Right renal cortex interstitium (tissue), 3 donors: ENCODE measurements at regions not wholly inside any gene's neighbourhood (a gene's known extent, or its start where the extent isn't known, plus 50 kb on each side); places are given as distances from the start of the nearest gene placed in this dataset.
"Not testable (repeated sequence)": the region's sequence is repeated elsewhere in the genome, so short reads cannot be mapped to it uniquely, and the experiment has no call there.

Experiments
- DNase-seq, 3 donors: peaks; one replicate each; pipeline ENCODE4 v3.0.0-alpha.2; 2013; ENCODE audit warnings: low read depth in 3 of 3, low spot score in 2 of 3

DNA sequence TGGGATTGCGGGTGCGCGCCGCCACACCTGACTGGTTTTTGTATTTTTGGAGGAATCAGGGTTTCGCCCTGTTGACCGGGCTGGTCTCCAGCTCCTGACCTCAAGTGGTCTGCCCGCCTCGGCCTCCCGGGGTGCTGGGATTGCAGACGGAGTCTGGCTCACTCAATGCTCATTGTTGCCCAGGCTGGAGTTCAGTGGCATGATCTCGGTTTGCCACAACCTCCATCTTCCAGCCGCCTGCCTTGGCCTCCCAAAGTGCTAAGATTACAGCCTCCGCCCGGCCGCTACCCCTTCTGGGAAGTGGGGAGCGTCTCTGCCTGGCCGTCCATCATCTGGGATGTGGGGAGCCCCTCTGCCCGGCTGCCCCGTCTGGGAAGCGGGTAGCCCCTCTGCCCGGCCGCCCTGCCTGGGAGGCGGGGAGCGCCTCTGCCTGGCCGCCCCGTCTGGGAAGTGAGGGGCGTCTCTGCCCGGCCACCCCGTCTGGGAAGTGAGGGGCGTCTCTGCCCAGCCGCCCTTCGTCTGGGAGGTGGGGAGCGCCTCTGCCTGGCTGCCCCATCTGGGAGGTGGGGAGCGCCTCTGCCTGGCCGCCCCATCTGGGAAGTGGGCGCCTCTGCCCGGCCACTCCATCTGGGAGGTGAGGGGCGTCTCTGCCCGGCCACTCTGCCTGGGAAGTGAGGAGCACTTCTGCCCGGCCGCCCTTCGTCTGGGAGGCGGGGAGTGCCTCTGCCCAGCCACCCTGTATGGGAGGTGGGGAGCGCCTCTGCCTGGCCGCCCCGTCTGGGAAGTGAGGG, 381.8 kb upstream of the MIS18BP1 start:
- DNase-seq, result not testable (repeated sequence)

DNA sequence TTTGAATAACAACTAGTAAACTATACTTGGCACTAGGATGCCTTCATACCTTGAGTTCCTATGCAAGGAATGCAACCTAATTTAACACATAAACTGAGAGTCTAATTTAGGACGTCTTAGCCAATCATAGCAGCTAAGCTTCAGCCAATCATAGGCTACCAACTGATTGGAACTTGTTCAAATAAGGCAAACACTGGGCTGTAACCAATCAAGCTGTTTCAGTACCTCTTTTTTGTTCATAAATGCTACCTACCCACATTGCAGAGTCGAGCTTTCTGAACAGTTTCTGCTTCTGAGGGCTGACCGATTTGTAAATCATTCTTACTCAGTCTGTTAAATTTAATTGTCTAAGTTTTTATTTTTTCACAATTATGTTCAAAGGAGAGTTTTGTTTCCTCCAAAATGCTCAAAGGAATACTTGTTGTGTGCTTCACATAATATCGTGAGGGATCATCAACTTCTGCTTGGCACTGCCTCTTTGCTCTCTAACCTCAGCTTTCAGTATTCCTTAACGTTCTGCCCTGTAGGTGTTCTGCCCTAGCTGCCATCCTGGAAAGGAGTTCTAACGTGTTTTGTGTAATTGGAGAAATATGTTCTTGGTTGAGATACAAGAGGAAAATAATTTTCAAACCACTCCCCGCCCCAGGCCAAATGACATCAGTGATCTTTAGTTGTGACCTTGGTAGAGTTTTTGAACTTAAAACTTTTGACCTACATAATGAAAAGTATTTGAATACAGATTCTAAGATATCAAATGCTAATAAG, 380.4 kb upstream of the MIS18BP1 start:
- DNase-seq, result no peak

DNA sequence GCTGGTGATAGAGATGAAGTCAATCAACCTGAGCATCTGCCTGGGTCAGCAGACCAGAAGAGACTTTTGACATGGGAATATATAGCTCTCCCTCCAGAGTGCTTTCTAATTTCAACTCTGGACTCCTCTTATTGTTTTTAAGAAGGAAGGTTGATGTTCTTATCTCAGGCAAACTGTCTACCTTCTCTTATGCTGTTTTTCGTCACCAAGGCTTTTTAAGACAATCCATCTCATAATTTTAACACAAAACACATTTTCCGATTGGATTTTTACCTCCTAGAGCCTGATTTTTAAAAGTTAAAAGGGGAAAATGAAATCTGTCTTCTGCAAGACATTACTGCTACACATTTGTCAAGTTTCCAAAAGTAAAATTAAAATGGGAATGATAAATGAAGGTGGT, 368.7 kb upstream of the MIS18BP1 start:
- no peak for DNase-seq

DNA sequence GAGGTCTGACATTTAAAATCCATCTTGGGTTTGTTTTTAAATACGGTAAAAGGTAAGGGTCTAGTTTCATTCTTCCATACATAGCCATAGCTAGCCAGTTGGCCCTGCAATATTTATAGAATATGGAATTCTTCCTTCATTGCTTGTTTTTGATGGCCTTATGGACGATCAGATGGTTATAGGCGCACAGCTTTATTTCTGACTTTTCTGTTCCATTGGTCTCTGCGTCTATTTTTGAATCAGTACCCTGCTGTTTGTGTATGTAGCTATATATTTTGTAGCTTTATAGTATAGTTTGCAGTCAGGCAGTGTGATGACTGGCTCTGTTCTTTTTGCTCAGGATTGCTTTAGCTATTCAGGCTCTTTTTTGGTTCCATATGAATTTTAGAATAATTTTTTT, 366.8 kb upstream of the MIS18BP1 start:
- DNase-seq, result no peak

DNA sequence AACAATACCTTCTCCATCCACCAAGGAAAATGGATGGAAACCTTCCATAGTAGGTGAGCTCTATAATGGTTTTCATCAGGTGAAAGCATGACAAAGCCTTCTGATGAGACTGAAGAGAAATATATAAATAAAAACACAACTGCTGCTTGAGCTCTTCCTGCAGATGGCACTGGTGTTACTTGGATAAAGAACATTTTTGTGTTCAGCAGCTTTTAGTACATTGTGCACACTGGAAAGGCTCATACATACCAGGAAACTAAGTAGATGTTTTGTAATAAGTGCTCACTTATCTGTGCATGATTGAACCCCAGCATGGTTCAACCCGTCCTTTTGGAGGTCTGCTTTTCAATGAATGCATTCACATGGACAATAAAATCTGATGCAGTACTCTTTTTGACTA, 357.3 kb upstream of the MIS18BP1 start:
- DNase-seq, result peak in 2 of 3 donors; percentile 26 to 36

DNA sequence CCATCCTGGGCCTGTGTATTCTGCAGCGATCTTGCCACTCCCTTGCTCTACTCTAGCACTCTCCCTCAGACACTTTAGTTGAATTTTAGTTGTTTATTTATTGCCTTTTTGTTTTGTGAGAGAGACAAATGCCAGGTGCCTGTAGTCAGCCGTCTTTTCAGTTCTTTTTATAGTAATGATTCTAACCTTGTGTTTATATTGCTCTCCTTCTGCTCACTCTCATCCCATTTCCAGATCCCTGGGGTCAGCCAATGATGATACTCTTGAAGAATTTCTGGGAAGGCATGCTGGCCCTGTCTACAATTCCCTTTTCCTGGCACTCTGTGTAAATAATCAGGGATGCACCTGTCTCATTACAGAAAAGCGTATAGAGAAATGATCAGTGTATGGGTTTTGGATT, 334.1 kb upstream of the MIS18BP1 start:
- no peak for DNase-seq

DNA sequence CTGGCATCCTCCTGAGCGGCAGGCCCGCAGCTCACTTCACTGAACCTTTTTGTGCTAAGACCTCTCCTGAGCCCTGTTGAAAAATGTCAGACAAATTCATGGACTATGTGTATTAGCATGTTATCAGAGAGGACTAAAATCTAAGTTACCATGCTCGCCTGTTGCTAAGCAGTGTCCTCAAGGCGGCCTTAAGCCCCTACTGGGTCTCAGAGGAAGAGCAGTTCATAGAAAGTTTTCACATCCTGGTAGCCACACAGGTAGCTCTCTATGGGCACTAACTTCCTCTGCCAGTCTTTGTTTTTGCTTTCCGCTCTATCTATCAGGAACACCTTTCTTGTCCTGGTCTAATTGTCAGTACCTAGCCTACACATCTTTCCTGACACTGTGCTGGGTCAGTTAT, 306.6 kb upstream of the MIS18BP1 start:
- no peak for DNase-seq

DNA sequence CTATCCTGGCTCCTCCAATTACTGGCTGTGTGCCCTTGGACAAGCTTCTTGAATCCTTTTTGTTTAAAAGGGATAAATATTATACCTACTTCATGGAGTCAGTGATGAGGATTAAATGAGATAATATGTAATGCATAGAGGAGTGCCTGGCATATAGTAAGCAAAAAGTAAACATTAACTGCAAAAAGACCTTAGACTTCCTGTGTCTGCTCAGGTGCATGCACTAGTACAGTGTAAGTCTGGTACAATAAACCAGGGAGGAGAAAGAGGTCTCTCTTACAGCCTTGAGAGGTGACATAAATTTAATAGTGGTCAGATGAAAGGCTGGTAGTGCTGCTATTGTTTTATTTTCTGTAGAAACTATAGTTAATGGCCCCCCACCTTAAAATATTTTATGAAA, 305.2 kb upstream of the MIS18BP1 start:
- no peak for DNase-seq

DNA sequence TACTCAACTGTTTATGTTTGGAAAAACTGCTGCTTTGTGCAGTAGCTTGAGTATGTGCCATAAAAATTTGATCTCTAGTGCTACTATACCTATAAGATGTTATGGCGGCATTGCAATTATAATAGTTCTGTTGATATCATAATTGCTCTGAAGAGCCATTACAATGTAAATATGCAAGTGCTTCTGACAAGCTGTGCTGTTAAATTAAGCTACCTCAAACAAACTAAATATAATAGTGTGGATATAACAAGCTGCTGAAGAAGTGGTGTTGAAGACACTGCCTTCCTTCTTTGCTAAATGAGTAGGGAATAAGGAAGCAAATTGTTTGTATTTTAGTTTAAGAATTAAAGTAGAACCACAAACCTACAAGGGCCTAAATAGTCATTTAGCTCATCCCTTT, 301.0 kb upstream of the MIS18BP1 start:
- no peak for DNase-seq

DNA sequence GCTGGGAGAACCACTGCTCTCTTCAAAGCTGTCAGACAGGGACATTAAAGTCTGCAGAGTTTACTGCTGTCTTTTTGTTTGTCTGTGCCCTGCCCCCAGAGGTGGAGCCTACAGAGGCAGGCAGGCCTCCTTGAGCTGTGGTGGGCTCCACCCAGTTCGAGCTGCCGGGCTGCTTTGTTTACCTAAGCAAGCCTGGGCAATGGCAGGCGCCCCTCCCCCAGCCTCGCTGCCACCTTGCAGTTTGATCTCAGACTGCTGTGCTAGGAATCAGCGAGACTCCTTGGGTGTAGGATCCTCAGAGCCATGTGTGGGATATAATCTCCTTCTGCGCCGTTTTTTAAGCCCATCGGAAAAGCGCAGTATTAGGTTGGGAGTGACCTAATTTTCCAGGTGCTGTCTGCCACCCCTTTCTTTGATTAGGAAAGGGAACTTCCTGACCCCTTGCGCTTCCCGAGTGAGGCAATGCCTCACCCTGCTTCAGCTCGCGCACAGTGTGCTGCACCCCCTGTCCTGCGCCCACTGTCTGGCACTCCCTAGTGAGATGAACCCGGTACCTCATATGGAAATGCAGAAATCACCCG, 298.3 kb upstream of the MIS18BP1 start:
- not testable (repeated sequence) for DNase-seq

DNA sequence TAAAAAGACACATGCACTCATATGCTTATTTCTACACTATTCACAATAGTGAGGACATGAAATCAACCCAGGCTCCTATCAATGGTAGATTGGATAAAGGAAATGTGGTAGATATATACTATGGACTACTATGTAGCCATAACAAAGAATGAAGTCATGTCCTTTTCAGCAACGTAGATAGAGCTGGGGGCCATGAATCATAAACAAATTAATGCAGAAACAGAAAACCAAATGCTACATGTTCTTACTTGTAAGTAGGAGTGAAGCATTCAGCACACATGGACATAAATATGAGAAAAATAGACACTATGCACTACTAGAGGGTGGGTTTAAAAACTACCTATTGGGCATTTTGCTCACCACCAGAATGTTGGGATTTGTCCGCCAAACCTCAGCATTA, 278.0 kb upstream of the MIS18BP1 start:
- DNase-seq, result no peak

DNA sequence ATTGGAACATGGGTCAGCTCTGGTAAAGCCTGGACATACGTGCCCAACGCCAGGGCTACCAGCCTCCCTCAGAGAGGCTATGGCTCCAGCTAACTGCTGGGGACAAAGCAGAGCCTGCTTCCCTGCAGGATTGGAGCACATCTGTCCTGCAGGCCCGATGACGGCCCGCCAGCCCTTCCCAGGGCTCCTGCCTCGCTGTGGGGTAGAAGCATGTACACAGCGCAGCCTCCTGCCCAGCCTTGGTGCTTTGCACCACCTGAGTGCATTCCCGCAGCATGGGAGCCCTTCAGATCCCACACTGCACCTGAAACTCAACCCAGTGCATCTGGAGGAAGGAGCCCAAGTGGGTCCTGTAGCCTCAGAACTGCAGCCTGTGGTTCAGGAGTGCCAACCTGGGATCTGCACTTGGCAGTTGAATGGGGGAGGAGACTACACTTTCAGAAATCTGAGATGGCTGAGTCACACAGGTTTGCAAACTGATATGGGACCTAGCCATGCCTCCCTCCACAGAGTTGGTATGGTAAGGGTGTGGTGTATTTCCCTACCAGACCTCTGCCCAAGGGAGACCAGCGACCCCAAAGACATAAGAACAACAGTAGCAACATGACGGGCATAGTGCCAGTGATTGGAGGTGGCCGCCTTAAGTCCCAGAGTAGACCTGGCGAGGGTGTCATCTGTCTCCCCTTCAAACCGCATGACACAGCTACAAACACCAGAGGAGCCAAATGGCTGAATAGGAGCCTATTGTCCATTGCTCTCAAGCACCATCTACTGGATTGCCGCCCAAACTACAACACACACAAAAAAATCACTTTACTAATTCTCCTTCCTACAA, 273.9 kb upstream of the MIS18BP1 start:
- peak in 2 of 3 donors; percentile 4 to 7 for DNase-seq

DNA sequence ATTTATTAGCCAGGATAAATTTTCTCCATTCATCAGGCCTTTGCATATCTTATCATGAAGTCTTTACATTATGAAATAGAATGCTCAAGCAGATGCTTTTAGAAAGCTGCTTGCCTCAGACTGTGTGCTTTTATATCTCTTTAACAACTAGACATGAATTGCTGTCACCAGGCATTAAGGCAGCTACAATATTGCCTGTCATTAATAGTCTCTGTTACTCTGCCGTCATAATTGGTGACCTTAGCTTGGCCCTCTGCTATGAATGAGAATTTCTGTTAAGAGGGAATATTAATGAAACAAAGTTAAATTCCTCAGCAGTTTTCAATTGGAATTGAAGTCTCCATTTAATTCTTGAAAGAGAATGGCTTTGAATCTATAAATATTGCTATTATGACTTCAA, 266.8 kb upstream of the MIS18BP1 start:
- no peak for DNase-seq

DNA sequence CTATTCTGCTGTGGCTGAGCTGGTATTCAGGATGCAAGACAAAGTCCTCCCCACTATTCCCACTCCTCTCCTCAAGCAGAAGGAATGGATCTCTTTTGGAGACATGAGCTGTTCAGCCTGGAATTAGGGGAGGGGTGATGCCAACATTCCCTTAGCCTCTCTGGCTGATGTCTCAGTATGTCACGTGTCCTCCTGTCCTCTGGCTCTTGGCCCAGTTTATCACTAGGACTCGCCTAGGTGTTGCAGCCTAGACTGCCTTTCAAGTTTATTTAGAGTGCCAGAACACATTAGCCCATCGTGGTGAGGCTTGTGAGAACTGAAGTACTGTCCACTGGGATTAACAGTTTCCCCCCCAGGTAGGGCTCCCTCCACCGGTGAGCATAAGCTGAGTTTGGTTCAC, 239.9 kb upstream of the MIS18BP1 start:
- DNase-seq, result no peak

DNA sequence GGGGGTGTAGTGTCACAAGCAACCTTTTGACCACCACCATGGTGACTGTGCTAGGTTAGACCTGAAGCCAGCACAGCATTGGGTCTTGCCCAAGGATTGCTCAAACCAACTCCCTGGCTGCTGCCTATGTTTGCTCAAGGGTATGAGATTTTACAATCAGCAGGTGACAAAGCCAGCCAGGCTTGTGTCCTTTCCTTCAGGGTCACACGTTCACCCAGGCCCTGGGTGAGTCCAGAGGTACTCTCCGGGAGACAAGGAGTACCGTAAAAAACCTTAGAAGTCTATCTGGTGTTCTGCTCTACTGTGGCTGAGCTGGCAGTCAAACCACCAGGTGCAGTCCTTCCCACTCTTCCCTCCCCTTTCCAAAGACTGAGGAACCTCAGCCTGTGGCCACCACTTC, 238.9 kb upstream of the MIS18BP1 start:
- DNase-seq, result no peak

DNA sequence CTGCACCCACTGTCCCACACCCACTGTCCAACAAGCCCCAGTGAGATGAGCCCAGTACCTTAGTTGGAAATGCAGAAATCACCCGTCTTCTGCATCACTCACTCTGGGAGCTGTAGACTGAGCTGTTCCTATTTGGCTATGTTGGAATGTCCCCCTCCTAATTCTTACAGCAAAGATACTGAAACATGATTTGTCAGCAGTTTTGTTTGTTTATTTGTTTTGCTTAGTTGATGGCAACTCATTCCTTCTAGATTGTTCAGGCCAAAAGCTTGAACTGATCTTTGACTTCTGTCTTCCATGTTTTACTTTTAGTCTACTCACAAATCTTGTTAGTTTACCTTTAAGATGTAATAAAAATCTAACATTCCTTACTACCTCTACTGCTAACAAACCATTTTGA, 233.6 kb upstream of the MIS18BP1 start:
- no peak for DNase-seq

DNA sequence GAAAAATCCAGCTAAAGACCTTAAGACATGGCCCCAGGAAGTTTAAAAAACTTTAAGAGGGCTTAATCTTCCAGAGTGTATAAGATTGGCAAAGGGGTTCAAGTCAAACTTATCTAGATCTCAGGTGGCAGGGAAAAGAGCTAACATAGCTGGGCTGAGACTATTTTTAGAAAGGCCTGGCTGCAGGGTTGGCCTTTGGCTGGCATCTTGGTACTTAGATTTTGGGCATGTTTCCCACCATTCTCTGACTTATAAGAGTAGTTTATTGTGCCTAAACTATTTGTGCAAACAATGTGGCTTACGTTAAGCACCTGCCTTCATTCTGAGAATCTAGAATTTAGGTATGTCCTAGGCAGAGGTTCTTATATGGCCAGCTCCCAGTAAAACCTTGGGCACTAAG, 214.0 kb upstream of the MIS18BP1 start:
- no peak for DNase-seq

DNA sequence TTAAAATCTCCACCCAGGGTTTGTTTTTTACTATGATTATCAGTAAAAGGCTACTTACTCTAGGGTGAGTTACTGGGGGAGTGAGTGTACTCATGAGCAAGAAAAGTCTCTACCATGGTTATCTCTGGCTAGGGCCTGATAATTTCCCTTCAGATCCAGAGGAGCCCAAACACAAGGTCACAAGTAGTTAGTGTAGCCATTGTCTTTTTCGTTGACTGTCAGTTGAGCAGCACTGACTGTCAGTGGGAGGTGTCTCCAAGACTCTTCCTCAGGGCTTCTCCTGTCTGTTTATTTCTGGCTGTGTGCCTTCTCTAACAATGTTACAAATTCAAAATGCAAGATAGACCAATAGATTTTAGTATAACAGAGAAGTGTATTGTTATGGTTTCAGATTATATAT, 181.2 kb upstream of the MIS18BP1 start:
- DNase-seq, result no peak

DNA sequence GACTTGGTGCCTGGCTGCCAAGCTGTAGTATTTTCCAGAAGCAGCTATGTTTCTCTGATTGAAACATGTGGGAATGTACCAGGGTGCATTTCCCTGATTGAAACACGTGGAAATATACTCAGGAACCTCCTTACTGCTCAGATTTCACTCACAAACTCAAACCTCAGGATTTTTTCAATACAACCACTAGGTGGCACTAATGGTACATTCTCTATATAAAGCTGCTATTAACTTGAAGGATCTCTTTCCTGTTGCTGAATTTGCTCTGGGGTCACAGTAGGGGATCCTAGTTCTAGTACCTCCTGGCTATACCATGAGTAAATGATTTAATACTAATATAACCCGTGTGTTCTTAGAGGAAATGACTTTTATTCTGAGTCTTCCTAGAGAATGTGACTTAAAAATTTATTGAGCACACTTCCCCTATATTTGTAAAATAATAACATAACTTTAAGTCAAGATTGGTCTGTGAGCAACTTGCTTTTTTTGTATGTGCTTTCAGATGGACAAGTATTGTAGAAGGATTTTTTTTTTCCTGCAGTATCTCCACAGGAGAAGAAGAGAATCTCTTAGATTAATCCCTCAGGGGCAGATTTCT, 173.8 kb upstream of the MIS18BP1 start:
- peak; percentile 19 to 27 (median 23) for DNase-seq

DNA sequence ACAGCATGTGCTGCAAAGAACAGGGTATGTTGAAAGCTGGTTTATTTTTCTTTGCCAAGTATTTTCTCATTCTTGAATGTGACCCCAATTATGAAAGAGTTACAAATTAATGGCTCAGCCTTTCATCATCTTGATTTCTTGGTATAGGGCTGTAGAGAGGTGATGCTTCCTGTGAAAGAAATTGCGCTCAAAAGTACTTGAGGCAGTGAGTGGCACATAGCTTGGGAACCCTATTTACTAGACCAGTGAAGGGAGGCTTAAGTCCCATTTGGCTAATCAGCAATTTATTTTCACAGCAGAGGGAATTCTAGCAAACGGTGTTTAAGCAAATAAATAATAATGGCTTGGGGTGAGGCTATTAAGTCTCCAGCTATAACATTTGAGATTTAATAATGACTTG, 153.9 kb upstream of the MIS18BP1 start:
- no peak for DNase-seq
